Fibroblast of skin of left biceps (primary cell): ENCODE measurements at regions not wholly inside any gene's neighbourhood (a gene's known extent, or its start where the extent isn't known, plus 50 kb on each side); places are given as distances from the start of the nearest gene placed in this dataset.

Source experiments
- DNase-seq, 2 experiments: peaks; one replicate each; pipeline ENCODE4 v3.0.0-alpha.2; 2013; ENCODE audit warnings: low read depth in 2 of 2

DNA sequence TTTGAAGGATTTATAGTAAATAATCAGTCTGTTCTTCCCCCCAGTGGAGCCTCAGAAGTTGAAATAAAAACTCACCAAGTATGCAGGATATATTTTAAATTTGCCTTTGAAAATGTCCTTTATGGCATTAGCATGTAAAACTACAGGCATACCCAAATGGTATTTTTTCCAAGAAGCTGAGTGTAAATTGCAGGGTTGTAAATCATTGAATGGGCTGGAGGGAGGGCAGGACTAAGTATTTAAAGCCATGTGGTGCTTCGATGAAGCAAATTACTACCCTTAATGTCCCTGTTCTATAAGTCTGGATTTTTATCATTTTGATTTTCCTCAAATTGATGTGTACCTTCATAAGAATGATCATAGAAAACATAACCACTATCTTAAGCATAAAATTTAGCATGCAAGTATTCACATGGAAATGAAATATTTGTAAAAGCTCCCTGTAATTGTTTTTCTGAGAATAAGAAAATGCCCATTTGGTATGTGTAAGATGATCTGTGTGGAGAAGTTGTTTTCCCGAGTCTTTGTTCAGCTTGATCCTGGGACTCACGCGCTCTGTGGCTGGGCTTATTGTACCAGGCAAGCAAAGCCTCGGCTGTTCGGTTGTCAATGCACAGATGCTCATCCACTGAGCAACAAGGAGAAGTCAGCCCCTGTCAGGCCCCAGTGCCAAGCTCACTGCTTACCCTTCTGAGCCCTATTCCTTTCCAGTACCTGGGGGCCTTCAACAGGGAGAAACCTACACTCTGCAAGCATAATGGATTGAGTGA is 66.7 kb downstream of the CD164 start:
- DNase-seq: no peak

DNA sequence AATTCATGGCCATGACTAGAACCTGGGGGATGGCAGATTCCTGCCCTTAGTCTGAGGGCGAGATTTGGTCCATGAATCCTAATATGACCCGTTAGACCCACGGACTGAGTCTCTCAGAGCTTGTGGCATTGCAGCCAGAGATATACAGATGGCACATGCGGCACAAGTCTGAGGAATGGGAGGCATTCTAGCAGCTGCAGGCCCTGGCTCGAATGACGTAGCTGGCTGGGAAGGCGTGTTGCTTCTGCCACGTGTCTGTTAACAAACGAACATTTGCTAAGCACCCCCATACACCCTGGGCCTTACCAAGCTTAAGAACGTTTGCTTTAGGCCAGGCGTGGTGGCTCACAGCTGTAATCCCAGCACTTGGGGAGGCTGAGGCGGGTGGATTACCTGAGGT is 68.0 kb downstream of the CD164 start:
- DNase-seq: no peak

DNA sequence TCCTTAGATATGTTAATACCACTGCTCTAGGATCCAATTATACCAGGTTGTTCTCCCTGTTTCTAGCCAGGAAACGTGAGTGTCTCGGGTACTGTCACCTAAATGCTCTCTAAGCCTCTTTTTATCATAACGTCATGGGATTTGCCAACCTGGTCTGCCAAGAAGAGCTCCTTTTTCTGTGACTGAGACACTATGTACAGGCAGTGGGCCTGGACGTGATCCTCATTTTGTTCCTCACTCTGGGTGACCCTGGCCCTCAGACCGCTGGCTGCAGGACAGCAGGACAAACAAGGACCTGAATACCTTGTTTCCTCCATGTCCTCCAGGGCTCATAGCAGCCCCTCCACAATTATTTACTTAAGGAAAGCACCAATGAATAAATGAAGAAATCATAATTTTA is 69.1 kb downstream of the CD164 start:
- DNase-seq: no peak

DNA sequence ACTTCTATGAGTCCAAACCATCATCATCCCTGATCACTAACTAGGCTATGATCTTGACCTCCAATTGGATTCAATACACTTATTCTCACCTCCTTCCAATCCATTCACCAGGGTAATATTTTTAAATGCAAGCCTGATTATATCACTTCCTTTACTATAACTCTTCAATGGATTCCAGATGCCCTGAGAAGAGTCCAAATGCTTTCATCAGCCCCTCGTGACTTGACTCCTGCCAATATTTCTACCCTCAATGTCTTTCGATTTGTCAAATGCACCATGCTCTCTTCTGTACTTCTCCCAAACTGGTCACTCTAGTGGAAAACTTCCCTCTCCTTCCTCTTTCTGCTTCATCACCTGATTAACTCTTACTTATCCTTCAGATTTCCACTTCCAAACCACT is 70.8 kb downstream of the CD164 start:
- DNase-seq: no peak

DNA sequence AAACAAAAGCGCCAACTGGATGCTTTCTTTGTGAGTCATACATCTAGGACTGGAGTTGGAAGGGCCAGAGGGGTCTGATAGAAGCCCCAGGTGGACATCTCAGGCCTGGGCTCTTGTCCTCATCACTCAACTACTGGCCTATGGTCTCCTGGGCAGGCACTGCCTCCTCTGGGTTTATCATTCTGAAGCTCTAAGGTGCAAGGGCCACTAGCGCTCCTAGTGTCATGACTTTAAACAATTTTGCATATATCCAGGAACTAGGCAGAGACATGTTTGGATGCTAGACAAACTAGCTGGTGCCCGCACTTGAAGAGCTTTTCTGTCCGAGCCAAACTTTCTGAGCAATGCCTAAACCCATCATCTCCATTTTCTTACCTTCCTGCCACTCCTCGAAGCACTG is 72.3 kb downstream of the CD164 start:
- no peak for DNase-seq

DNA sequence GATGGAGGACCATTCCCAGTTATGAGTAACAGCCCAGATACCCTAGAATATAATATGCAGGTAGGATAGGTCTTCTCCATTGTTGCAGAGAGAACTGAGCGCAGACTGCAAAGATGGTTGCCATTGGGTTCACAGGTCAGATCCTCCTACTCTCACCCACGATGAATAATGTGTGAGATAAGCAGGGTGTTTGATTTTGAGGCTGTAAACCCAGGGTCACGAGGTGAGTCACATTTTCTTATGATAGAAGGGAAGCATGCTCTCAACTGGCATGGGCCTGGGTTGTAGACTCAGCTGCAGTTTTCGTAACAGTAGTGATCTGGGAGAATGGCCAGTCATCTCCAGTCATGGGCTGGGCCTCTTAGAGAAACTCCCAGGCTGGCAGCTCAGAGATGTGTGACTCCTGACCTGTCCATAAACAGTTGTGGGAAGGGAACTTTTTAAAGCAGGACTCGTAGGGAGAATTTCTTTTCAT is 74.2 kb downstream of the CD164 start:
- DNase-seq: no peak

DNA sequence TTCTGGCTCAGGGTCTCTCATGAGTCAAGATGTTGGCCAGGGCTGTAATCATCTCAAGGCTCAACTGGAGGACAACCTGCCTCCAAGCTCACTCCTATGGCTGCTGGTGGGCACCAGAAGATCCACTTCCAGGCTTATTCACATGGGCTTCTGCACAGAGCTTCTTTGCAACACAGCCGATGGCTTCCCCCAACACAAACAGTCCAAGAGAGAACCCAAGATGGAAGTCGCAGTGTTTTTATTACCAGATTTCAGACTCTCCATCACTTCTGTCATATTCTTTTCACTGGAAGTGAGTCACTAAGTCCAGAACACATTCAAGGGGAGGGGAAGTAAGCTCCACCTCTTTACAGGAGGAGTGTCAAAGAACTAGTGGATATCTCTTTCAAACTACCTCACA is 75.5 kb downstream of the CD164 start:
- no peak for DNase-seq

DNA sequence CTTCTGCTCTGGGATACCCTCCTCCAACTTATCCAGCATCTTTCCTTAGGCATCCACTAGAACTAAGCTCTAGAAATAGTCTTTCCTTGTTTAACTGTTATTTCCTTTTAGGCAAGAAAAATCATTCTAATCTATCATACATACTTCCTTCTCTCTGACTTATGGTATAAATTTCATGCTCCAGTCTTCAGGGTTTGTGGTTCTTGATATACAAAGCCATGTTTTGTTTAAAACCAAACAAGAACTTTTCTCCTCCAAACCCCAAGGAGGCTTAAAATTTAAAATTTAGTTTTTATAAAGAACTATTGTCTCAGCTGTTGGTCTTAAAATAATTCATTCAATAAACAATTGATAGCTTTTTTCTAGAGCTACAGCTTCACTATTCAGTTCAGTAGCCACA is 77.2 kb downstream of the CD164 start:
- DNase-seq: no peak

DNA sequence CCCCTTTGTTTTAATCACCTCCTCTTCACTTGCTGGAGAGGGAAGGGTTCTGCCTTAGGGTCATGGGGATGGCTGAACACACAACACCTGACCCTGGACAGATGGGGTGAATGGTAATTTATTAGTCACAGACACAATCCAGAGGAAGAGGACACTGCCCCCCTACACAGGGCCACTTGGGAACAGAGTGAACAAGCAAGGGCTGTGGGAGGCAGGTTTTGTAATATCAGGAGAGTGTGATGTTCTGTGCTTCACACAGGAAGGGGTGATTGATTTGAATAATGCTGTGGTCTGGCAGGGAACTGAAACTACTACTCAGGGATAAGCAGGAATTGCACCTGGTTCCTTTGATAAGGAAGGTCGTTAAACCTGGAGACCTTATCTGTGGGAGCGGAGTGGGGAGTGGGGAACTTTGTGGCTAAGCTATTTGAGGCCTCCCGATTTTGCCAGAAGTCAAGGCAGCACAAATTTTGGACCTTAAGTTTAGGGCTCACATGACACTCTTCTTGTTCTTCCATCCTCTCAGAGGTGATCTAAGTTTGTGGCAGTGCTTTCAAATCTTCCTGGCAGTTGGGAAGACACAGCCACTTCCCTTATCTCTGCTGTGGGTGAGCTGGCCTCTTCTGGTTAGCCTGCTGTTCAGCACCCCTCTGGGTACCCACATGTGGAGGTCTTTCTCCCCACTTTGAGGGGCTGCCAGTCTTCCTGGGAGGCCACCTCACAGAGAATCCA is 77.8 kb downstream of the CD164 start:
- no peak for DNase-seq

DNA sequence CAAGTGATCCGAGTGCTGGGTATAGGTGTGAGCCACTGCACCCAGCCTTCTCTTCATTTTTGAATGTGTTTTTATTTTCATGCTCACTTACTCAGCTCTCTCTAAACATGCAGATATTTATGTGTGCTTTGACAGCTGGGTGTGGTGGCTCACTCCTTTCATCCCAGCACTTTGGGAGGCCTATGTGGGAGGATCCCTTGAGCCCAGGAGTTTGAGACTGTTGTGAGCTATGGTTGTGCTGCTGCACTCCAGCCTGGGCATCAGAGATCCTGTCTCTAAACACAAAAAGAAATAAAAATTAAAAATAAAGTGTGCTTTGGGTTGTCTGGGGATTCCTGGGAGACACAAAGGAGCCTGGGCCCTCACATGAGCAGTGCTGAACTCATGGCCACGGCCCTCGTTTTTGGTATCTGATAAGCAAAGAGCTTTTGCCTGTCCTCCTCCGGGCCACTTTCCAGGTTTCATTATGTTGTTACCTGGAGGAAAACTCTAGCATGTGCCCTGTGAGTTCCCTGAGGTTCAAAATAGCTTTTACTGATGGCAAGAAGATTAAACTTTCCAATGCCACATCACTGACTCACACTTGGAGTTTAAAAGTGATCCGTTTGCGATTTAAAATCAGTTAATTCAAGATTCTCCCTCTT is 78.5 kb downstream of the CD164 start:
- DNase-seq: no peak

DNA sequence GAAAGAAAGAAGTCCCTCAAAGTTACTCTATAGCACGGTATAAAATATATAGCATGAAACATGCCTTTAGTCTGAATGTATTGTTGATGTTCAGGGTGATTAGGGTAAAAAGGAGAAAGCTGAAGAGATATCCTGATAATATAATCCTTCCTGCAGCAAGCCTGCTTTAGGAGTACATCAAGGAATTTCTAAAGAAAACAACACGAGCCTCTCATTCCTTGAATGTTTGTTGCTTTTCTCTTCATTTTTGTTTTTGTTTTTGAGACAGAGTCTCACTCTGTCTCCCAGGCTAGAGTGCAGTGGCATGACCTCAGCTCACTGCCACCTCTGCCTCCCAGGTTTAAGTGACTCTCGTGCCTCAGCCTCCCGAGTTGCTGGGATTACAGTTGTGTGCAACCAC is 79.1 kb downstream of the CD164 start:
- no peak for DNase-seq

DNA sequence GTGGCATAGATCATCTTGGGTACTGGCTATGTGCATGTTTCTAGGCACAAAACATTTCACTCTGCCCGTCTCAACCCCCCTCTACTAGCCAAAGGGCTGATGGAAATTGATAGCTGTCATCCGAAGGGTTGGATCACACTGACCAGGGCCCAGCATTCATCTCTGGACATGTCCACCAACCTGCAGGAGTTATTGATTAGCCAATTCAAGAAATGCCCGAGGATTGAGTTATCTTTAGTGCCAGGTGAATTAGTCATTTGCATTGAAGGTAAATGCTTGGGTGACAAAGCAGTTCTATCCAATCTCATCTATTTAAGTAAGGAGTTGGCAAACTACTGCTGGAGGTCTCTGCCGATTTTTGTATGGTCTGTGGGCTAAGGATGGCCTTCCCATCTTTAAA is 80.1 kb downstream of the CD164 start:
- DNase-seq: no peak

DNA sequence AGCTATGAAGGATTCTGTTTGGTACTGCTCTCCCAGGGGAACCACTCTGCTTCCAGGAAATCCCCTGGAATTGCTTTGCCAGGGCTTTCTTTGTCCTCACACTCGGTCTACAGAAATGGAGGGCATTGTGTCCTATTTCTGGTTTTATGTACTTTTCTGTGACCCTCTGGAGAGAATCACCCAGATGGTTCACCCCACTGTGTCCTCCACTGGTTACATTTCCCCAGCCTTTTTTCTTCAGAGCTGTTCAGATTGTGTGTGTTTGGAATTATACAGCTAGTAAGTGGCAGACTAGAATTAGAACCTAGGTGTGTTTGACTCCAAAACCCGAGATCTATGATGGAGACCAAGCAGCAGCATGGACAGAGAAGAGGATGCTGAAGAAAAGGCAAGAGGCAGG is 80.8 kb downstream of the CD164 start:
- DNase-seq: no peak

DNA sequence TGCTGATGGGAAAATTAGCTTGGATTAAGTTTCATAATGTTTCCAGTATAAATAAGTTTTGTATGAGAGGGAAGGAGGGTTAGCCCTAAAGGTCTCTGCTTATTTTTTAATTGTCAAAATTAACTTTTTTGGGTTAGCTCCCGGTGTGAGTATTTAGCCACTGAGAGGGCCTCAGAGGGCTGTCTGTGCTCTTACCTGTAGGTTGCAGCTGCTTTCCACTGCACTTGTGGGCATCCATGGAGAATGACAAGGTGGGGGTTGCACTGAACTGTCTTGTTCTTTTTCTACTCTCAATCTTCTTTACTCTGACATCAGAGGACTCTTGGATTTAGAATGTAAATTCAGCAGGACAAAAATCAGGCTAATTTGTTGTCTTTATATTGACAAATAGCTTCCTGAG is 81.4 kb downstream of the CD164 start:
- DNase-seq: no peak

DNA sequence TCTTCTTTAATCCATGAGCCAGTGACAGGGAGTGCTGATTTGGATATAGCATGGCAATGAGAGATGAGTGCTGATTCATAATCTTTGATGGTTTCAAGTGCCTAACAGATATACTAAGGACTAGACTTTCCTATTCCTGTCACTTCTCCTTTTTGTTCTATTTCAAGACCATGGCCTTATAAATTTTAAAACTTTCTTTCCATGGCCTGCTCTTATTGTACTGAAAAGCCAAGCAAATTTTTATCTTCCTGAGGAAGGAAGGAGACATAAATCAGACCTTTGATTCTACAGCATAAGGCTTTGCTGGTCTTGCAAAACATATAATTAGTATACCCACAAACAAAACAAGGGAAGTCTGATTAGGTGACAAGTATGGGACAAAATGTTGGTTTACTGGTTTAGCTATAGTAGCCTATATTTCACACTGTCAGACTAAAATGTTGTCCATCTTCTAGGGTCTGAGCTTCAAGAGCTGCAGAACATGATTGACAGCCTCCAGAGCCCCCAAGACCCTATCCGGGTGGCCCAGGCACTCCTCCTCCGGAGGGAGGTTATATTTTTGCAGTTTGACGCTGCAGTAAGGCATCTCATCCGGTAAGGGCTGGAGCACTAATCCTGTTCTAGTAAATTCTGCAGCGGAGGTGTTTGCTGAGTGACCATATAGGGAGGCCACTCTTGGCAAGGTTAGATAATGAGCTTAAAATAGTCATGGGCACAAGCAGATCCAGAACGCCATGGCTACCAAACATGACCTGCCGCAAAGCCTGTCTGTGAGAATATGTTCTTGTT is 82.3 kb downstream of the CD164 start:
- DNase-seq: no peak

DNA sequence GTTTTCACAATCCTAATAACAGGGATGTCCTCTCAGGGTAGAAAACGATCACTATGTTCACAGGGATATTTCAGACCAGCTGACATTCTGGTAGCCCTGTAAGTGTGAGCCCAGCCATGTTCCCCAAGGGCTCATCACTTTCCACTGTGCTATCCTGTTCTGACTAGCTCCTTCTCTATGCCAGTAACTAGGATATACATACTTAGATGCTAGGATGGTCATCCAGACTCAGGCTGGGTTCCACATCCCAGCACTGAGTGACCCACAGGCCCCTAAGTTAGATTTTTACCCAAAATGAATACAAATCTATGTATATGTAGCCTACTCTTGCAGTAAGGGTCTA is 83.0 kb downstream of the CD164 start:
- DNase-seq: no peak

DNA sequence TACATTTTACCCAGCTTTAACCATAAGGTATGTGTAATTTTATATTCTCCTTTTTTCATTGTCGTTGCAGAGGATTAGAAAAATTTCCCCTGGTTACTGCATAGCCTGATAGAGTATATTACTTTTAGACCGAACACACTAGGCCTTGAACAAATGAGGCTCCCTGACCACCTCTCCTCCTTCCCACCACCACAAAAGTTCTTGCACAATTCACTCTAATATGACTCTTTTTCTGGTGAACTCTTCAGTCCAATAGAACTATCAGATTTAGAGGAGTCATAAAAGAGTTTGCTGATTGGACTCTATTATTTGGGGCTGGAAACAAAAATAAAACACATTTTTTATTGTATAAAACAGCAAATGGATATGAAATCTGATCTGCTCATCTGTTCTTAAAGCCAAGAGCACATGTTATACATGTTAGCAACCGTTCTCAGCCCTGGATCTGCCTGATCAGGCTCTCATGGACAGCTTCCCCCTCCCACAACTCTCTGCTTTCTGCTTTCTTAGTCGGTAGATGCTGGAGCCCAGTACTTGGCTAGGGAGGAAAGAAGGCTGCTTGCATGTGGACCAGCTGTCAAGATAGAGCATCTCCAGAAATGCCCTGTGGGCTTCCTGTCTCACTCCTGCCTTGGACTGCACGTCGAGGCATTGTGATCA is 83.5 kb downstream of the CD164 start:
- no peak for DNase-seq

DNA sequence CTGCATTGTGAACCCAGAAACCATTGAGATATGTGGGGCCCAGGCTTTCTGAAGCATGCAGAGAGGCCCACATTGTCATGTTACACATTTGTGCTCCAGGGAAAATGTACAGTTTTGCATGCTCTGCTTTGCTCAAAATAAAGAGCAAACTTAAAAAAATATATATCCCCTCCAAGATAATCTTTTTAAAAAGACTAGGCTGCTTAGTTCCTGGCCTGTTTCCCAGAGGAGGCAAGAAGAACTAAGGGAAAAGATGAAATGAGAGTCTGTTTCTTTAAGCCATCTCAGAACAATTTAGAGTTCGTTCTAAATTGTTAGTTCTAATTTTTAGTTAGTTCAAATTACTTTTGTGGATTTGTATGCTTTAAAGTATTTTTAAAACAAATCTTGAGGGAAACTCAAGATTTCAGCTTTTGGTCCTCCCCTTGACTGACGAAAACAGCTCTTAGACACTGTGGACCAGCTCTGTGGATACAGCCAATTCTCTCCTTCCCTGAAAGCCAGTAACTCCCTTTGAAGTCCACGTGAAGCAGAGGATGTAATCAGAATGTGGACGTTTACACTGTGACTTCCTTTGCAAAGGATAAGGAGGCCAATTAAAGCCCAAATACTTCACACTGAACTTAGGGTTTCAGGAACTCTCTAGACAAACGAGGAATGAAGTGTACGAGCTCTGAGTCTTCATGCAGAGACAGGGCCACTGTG is 84.7 kb downstream of the CD164 start:
- DNase-seq: no peak

DNA sequence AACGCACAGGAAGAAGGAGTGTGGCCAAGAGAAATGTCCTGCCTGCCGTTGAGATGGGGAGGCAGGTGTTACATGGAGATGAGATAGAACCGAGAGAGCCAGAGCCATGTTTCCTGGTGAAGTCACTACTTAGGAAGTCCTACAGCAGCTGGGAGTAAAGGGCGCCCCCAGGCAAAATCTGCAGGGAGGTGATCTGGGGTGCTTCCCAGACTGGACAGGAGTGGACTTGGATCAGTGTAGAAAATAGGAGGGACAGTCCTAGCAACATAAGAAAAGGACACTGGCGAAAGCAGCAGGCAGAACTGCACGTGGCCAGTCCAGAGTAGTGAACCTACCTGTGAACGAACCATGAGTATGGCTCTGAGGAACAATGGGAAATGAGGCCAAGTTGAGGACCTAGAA is 85.3 kb downstream of the CD164 start:
- DNase-seq: no peak

DNA sequence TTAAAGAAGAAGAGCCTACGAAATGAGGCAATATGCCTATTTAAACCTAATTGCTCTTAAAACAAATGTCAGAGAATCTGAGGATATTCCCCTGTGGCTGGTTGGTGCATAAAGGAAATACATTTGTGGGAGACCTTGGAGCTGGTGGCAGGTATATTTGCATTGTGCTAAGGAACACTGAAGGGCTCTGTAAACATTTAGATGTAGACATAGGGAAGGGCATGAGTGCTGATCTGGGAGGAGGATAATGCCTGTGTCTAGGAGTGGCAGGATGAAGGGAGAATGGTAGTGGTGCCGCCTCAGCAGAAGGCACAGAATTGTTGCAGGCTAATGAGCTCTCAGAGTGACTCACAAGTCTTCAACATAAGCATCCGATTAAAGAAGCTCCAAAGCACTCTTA is 85.8 kb downstream of the CD164 start:
- no peak for DNase-seq

DNA sequence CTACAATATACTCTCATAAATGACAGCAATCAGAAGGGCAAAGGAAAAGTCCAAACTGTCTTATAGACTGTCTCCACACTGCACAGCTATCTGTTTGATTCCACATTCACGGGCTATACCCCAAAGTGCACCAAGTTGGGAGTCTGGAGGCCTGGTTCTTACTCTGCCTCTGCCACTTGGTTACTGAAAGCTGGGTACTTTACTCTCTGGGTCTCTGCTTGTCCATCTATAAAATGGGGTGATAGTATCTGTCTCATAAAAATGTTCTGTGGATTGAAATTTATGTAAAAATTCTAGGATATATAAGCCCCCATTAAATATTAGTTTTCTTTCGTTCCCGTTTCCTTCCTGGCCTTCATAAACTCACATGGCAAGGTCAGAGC is 86.5 kb downstream of the CD164 start:
- no peak for DNase-seq
